HS-27A (cell line): ENCODE measurements at regions not wholly inside any gene's neighbourhood (a gene's known extent, or its start where the extent isn't known, plus 50 kb on each side); places are given as distances from the start of the nearest gene placed in this dataset.

Experiments
- DNase-seq: peaks from one replicate; pipeline ENCODE4 v3.0.0-alpha.2; 2012; ENCODE audit warnings: low read depth, missing footprints

GRCh38 chr16:74232806-74233465 is 63.7 kb upstream of the PSMD7 start:
- DNase-seq, result no peak

GRCh38 chr16:74230126-74230525 is 66.5 kb upstream of the PSMD7 start:
- DNase-seq, result no peak

GRCh38 chr16:74226338-74226954 is 70.2 kb upstream of the PSMD7 start:
- no peak for DNase-seq

GRCh38 chr16:74224828-74225612 is 71.6 kb upstream of the PSMD7 start:
- no peak for DNase-seq

DNA sequence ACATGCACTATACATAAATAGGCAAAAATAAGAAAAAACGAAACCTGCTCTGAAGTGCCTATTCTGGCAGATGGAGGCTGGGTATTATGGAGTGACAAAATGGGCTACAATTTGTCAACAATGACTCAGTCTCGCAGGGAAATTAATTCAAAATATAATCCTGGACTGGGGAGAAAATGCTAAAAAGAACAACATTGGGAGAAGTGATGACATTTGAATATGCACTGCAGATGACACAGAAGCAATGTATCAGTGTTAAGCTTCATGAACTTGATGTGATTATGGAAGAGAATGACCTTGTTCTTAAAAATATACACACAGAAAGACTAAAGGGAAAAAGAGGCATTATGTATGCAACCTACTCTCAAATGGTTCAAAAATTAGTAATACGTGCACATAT is 74.8 kb upstream of the PSMD7 start:
- DNase-seq, result no peak

DNA sequence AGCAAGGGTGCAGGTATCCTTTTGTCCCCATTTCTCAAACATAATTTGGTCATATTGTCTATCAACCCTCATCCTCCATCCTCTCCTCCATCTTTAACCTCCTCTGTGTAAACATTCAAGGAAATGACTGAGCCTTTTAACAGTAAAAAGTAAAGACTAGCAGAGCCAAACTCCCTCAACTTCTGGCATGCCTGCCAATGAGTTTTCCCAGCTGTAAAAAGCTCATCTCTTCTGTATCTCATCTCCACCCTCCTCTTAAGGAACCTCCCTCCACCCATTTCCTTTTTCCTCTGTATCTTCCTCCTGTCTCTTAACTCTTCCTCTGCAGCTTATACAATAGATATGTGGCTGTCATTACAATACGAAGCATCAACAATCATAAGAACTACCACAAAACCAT is 76.9 kb upstream of the PSMD7 start:
- no peak for DNase-seq

- DNase-seq, result no peak
These were observed 77.7 kb upstream of the PSMD7 start for GRCh38 chr16:74218871-74219270.

- DNase-seq, result no peak
These were observed 80.3 kb upstream of the PSMD7 start for GRCh38 chr16:74216319-74216718.

DNA sequence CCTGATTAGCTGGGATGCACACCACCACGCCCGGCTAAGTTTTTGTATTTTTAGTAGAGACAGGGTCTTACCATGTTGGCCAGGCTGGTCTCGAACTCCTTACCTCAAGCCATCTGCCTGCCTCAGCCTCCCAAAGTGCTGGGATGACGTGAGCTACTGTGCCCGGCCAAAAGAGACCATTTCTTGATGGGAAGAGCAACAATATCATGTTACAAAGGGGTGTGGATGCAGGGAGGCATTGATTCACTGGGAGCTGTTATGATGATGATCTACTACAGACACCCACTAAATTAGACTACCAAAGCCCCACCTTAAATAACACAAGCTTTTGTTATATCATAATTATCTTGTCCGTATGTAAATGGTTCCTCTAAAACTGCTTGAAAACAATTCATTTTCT is 81.4 kb upstream of the PSMD7 start:
- DNase-seq, result no peak

- DNase-seq, result no peak
These were observed 83.2 kb upstream of the PSMD7 start for GRCh38 chr16:74213372-74213771.

GRCh38 chr16:74210245-74210644 is 86.4 kb upstream of the PSMD7 start:
- DNase-seq, result no peak

- no peak for DNase-seq
These were observed 94.6 kb upstream of the PSMD7 start for GRCh38 chr16:74202009-74202408.

DNA sequence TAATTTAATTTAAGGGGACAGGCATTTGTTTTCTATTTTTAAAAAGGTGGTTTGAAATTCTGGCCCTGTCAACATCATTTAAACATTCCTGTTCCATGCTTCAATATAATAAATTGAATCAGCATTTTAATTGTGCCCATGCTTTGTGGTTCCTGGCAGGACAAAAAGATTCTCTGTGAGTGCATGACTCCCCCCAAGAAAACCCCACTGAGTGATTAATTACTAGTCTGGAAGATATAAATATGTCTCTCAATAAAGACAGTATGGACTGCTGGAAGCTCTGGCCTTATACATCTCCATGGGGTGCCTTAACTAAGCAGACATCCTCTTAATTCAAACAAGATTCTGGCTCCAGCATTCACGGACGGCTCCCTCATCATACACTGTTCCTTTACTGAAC is 95.0 kb upstream of the PSMD7 start:
- DNase-seq, result no peak

GRCh38 chr16:74200921-74201320 is 95.7 kb upstream of the PSMD7 start:
- no peak for DNase-seq

GRCh38 chr16:74199842-74200124 is 96.8 kb upstream of the PSMD7 start:
- no peak for DNase-seq

GRCh38 chr16:74199066-74199841 is 97.4 kb upstream of the PSMD7 start:
- no peak for DNase-seq

GRCh38 chr16:74192281-74192797 is 104.3 kb upstream of the PSMD7 start:
- no peak for DNase-seq

DNA sequence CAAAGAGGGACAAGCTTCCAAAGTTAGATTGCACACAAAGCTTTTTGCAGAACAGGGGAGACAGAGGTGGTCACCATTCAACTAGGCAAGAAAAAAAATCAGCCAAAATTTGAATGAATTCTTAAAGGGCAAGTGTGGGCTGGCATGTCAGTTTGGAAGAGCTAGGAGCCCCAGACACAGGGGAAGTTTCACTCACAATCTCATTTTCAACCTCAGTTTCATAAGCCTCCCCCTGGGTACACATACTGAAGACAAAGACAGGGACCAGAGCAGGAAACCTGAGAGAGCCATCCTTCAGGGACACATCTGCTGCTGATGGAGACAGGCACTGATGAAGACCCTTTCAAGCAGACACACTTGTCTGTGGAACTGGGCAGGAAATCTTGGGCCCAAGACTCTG is 106.3 kb upstream of the PSMD7 start:
- DNase-seq, result no peak

GRCh38 chr16:74188856-74189255 is 107.8 kb upstream of the PSMD7 start:
- no peak for DNase-seq

- DNase-seq, result no peak
These were observed 110.0 kb upstream of the PSMD7 start for GRCh38 chr16:74186561-74186971.

DNA sequence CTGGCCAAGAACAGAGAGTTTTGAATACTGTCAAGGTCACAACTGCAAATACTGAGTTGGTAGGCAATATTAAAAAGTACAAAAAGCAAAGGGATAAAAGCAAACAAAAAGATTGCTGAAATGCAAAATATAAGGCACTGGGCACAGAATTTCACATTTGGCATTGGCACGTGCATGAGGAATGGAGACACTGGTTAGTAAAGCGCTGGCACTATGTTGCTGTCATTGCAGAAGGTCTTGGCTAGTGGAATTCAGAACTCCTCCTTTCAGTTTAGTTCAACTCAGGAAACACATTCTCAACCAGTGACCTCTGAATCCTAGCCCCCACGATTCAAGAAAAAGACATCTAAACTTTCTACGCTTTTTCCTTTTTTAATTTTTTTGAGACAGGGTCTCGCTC is 111.8 kb upstream of the PSMD7 start:
- no peak for DNase-seq

DNA sequence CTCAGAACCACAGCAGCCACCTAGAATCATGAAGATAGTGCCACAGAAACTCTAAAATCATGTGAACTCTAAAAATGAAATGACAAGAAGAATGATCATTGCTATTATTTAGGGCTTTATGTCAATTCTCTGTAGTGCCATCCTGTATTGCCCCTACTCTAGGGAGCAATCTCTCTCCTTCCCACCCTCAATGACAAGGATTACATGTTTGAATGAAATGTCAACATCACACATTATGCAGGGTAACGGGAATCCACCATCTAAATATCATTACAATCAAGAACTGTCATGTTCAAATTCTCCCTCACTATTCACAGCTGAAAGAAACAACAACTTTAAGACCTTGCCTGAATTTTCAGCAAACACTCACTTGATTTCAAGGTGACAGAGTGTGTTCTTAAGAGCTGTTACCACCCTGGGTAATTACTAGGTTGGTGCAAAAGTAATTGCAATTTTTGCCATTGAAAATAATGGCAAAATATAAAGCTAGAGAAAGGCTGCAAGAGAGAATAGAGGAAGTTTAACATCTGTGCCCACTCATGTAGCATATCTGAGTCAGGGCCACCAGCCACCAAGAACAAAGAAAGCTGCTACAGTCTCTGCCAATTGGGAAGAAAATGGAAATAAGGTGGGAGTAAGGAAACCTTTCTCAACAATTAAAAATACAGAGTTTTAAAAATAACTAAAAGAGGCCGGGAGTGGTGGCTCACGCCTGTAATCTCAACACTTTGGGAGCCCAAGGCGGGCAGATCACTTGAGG is 112.8 kb upstream of the PSMD7 start:
- DNase-seq, result no peak
